NCI-H446 treated with DMSO at 0.1 percent for 48 hours (cell line): ENCODE measurements at regions not wholly inside any gene's neighbourhood (a gene's known extent, or its start where the extent isn't known, plus 50 kb on each side); places are given as distances from the start of the nearest gene placed in this dataset.

Experiments
- DNase-seq: peaks from one replicate; lab custom pipeline; 2025; lab: John Stamatoyannopoulos, UW

GRCh38 chr1:108050911-108051629 is 86.1 kb upstream of the VAV3 start:
- DNase-seq, result no peak

- no peak for DNase-seq
Measured at GRCh38 chr1:108050158-108050557, 85.2 kb upstream of the VAV3 start.

GRCh38 chr1:108049178-108049819 is 84.3 kb upstream of the VAV3 start:
- DNase-seq, result peak; percentile 17

- no peak for DNase-seq
Measured at GRCh38 chr1:108048301-108049177, 83.6 kb upstream of the VAV3 start.

- no peak for DNase-seq
Measured at GRCh38 chr1:108047085-108047484, 82.1 kb upstream of the VAV3 start.

- DNase-seq, result no peak
Measured at GRCh38 chr1:108046026-108046425, 81.0 kb upstream of the VAV3 start.

GRCh38 chr1:108045460-108045859 is 80.5 kb upstream of the VAV3 start:
- no peak for DNase-seq

- DNase-seq, result no peak
Measured at GRCh38 chr1:108044318-108044717, 79.3 kb upstream of the VAV3 start.

- no peak for DNase-seq
Measured at GRCh38 chr1:108043707-108044106, 78.7 kb upstream of the VAV3 start.

GRCh38 chr1:108042610-108043009 is 77.6 kb upstream of the VAV3 start:
- DNase-seq, result no peak

GRCh38 chr1:108041360-108042142 is 76.6 kb upstream of the VAV3 start:
- DNase-seq, result peak; percentile 58

- DNase-seq, result no peak
Measured at GRCh38 chr1:108038653-108039236, 73.8 kb upstream of the VAV3 start.

GRCh38 chr1:108036796-108037562 is 72.0 kb upstream of the VAV3 start:
- DNase-seq, result no peak

- DNase-seq, result no peak
Measured at GRCh38 chr1:108034396-108034795, 69.4 kb upstream of the VAV3 start.

GRCh38 chr1:108033550-108033951 is 68.6 kb upstream of the VAV3 start:
- peak; percentile 18 for DNase-seq

GRCh38 chr1:108028841-108029388 is 63.9 kb upstream of the VAV3 start:
- DNase-seq, result no peak

GRCh38 chr1:108027389-108027788 is 62.4 kb upstream of the VAV3 start:
- peak; percentile 14 for DNase-seq

- no peak for DNase-seq
Measured at GRCh38 chr1:108017698-108018097, 52.7 kb upstream of the VAV3 start.

GRCh38 chr1:108016451-108016920 is 51.5 kb upstream of the VAV3 start:
- DNase-seq, result no peak
